ENCODE measurements at regions not wholly inside any gene's neighbourhood (a gene's known extent, or its start where the extent isn't known, plus 50 kb on each side); places are given as distances from the start of the nearest gene placed in this dataset.

DNA sequence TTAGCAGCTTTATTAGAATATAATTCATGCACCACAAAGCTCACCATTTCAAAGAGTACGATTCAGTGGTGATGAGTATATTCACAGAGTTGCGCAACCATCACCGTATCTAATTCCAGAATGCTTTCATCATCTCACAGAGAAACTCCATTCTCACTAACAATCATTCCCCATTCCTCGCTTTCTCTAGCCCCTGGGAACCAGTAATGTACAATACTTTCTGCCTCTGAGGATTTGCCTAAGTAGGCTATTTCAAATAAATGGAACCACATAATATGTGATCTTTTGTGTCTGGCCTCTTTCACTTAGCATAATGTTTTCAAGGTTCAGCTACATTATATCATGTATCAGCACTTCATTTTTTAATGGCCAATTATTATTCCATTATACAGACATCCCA lies 145.1 kb upstream of the ADAMTS16 start:
- Mint-ChIP-seq H3K36me3 (ENCODE audit: low read depth) (no peaks in the 10 kb centered on the region), H3K27ac (no peak overlapping the region), H3K9me3 (no peaks in the 10 kb centered on the region), H3K4me1 (no peaks in the 10 kb centered on the region), H3K4me3 (no peak overlapping the region), H3K27me3 (no peaks in the 10 kb centered on the region)
- ATAC-seq (ENCODE audit: low read depth) (no peak), DNase-seq (no peak)
- ChIA-PET CTCF (no interaction called here), POLR2A (no interaction called here)
- intact Hi-C loops (cut with micrococcal nuclease): no loop called here
- no peak for TF ChIP-seq CTCF (IDR thresholded peaks at IDR 0.05)

- Mint-ChIP-seq H3K4me1 (no peaks in the 10 kb centered on the region), H3K9me3 (peaks cover 4% of the 10 kb centered on the region), H3K4me3 (no peak overlapping the region), H3K27me3 (no peaks in the 10 kb centered on the region), H3K36me3 (ENCODE audit: low read depth) (no peaks in the 10 kb centered on the region), H3K27ac (no peak overlapping the region)
- ATAC-seq (ENCODE audit: low read depth) (no peak), DNase-seq (no peak)
- POLR2A ChIA-PET: no interaction called here
- CTCF ChIA-PET: no interaction called here
- TF ChIP-seq CTCF (IDR thresholded peaks at IDR 0.05): no peak
- intact Hi-C loops (cut with micrococcal nuclease): no loop called here
Observed at GRCh38 chr5:5005353-5005752, 134.8 kb upstream of the ADAMTS16 start.

DNA sequence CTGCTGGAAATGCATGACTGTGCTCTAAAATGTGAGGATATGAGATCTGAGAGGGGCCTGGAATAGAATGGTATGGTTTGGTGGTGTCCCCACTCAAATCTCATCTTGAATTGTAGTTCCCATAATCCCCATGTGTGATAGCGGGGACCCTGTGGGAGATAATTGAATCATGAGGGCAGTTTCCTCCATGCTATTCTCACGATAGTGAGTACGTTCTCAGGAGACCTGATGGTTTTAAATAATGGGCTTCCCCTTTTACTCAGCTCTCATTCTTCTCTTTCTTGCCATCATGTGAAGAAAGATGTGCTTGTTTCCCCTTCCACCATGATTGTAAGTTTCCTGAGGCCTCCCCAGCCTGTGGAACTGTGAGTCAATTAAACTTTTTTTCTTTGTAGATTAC lies 133.6 kb upstream of the ADAMTS16 start:
- intact Hi-C loops (cut with micrococcal nuclease): no loop called here
- ATAC-seq (ENCODE audit: low read depth): no peak
- CTCF ChIA-PET: no interaction called here
- Mint-ChIP-seq H3K27ac (no peak overlapping the region), H3K9me3 (peaks cover 5% of the 10 kb centered on the region), H3K36me3 (ENCODE audit: low read depth) (no peaks in the 10 kb centered on the region), H3K27me3 (no peaks in the 10 kb centered on the region), H3K4me3 (no peak overlapping the region), H3K4me1 (no peaks in the 10 kb centered on the region)
- no peak for DNase-seq
- no peak for TF ChIP-seq CTCF (IDR thresholded peaks at IDR 0.05)
- POLR2A ChIA-PET: no interaction called here

DNA sequence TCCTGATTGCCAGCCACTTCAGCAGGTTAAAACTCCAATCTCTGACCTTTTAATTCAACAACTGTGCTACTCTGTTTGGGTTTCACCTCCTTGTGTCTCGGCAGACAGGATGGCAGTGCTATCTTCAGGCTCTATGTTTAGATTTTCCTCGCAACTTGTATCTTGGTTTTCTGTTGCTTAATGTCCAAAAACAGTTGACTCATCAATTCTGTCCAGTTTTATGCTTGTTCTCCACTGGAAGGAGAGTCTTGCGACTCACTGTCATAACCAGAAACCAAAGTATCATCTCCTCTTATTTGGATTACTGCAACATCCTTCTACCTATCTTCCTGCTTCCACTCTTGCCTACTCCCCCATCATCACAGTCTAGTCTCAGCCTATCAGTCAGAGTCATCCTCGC lies 130.9 kb upstream of the ADAMTS16 start:
- POLR2A ChIA-PET: no interaction called here
- ATAC-seq (ENCODE audit: low read depth) (no peak), DNase-seq (no peak)
- peaks cover 5% of the 10 kb centered on the region for H3K9me3 Mint-ChIP-seq
- no peak overlapping the region for H3K27ac Mint-ChIP-seq
- H3K36me3 Mint-ChIP-seq (ENCODE audit: low read depth): no peaks in the 10 kb centered on the region
- CTCF ChIA-PET: no interaction called here
- H3K27me3 Mint-ChIP-seq: no peaks in the 10 kb centered on the region
- intact Hi-C loops (cut with micrococcal nuclease): no loop called here
- no peak for TF ChIP-seq CTCF (IDR thresholded peaks at IDR 0.05)
- H3K4me3 Mint-ChIP-seq: no peak overlapping the region
- no peaks in the 10 kb centered on the region for H3K4me1 Mint-ChIP-seq

DNA sequence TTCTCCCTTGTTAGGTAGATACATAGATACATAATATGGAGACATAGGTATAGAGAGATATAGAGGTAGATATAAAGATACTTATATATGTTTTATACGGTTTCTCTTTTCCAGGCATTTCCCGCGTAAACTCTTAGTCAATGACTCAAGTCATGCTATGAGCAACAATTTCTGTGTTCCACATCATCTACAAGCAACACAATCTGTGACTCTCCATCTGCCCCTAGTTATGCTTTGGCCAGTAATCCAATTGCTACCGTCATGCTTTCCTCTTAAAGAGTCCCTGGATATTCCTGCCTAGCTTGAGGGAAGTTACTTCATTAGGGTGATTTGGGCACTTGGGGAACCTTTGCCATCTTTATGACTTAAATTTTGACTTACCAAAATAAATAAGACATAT lies 129.0 kb upstream of the ADAMTS16 start:
- no peak for TF ChIP-seq CTCF (IDR thresholded peaks at IDR 0.05)
- CTCF ChIA-PET: no interaction called here
- intact Hi-C loops (cut with micrococcal nuclease): no loop called here

More for the DNA sequence above, 129.0 kb upstream of the ADAMTS16 start:
- H3K4me1 Mint-ChIP-seq: no peaks in the 10 kb centered on the region
- H3K36me3 Mint-ChIP-seq (ENCODE audit: low read depth): no peaks in the 10 kb centered on the region
- peaks cover 5% of the 10 kb centered on the region for H3K9me3 Mint-ChIP-seq
- POLR2A ChIA-PET: no interaction called here
- no peak overlapping the region for H3K27ac Mint-ChIP-seq
- DNase-seq: no peak
- ATAC-seq (ENCODE audit: low read depth): no peak
- H3K27me3 Mint-ChIP-seq: no peaks in the 10 kb centered on the region
- no peak overlapping the region for H3K4me3 Mint-ChIP-seq

Data from activated B cell treated with CpG ODN at 0.5 μM for 24 hours (primary cell).